ENCODE measurements at regions not wholly inside any gene's neighbourhood (a gene's known extent, or its start where the extent isn't known, plus 50 kb on each side); places are given as distances from the start of the nearest gene placed in this dataset.

DNA sequence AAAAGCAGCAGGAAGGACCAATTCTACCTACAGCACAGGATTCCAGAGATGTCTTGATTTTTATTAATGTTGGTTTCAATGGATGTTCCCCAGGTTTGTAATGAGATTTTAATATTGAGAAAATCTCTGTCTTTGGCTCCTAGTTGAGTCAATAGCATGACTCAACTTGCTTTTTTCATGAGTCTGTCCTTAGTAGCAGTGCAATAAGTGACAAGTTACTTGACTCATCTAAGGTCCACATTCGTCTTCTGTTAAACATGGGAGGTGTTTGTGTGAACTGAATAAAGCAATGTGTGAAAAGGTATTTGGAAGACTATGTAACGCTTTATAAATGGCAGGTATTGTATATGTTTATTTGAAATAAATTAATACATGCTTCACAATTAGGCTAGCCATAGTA is 645.0 kb upstream of the PTBP2 start:
- TF ChIP-seq, protein P1, sequence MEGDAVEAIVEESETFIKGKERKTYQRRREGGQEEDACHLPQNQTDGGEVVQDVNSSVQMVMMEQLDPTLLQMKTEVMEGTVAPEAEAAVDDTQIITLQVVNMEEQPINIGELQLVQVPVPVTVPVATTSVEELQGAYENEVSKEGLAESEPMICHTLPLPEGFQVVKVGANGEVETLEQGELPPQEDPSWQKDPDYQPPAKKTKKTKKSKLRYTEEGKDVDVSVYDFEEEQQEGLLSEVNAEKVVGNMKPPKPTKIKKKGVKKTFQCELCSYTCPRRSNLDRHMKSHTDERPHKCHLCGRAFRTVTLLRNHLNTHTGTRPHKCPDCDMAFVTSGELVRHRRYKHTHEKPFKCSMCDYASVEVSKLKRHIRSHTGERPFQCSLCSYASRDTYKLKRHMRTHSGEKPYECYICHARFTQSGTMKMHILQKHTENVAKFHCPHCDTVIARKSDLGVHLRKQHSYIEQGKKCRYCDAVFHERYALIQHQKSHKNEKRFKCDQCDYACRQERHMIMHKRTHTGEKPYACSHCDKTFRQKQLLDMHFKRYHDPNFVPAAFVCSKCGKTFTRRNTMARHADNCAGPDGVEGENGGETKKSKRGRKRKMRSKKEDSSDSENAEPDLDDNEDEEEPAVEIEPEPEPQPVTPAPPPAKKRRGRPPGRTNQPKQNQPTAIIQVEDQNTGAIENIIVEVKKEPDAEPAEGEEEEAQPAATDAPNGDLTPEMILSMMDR (IDR thresholded peaks at IDR 0.05) = no peak
- no peak for TF ChIP-seq EP300 (IDR thresholded peaks at IDR 0.05)

Measured in sigmoid colon (tissue), 4 donors.